ENCODE measurements at regions not wholly inside any gene's neighbourhood (a gene's known extent, or its start where the extent isn't known, plus 50 kb on each side); places are given as distances from the start of the nearest gene placed in this dataset.

- no peak for DNase-seq (ENCODE audit: low read depth)
- TF ChIP-seq POLR2A (IDR thresholded peaks at IDR 0.05; ENCODE audit: extremely low read depth, insufficient read length) (no peak), MAX (IDR thresholded peaks at IDR 0.05; ENCODE audit: low read depth, low read length) (no peak), MYC (IDR thresholded peaks at IDR 0.05; ENCODE audit: low read depth, low read length) (no peak), CTCF (IDR thresholded peaks at IDR 0.05; ENCODE audit: low read depth, low read length) (no peak)
Measured at GRCh38 chr18:34981487-34981886, 59.7 kb upstream of the MAPRE2 start.

DNA sequence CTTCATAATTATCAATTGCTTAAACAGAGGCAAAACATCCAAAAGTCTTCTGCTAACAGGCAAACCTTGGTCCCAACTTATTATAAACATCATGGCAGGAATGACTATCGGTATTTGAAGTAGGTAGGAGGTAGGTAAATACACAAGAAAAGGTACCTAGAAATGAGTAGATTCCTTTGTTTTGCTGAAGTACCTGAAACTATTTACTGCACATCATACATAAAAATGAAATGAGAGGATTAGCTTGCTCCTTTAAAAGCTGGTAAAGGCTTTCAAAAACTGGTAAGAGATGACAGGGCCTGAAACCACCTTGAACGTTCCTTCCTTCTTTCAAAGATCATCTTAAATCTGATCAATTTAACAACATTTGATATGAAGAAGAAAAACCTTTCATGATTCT, 55.2 kb upstream of the MAPRE2 start:
- H3K4me3 ChIP-seq (ENCODE audit: low read depth, low read length) = no peak overlapping the region
- DNase-seq (ENCODE audit: low read depth) = no peak
- no peak for TF ChIP-seq POLR2A (IDR thresholded peaks at IDR 0.05; ENCODE audit: extremely low read depth, insufficient read length)
- TF ChIP-seq MYC (IDR thresholded peaks at IDR 0.05; ENCODE audit: low read depth, low read length) = no peak
- TF ChIP-seq MAX (IDR thresholded peaks at IDR 0.05; ENCODE audit: low read depth, low read length) = no peak
- TF ChIP-seq CTCF (IDR thresholded peaks at IDR 0.05; ENCODE audit: low read depth, low read length) = no peak

More at GRCh38 chr18:34981487-34981886, 59.7 kb upstream of the MAPRE2 start:
- no peak overlapping the region for H3K4me3 ChIP-seq (ENCODE audit: low read depth, low read length)

DNA sequence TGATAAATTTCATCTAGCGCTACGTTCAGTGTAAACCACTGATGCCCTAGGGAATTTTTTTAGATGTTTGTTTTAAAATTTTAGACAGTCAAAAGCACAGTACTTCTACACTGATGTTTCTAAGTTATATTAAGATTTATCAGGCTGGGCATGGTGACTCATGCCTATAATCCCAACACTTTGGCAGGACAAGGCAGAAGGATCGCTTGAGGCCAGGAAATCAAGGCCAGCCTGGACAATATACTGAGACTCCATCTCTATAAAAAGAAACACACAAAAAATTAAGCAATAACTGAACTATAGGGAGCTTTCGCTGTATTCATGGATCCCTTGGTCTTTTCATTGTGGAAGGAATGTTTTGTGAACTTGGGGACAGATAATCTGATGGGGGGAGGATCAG, 50.6 kb upstream of the MAPRE2 start:
- H3K4me3 ChIP-seq (ENCODE audit: low read depth, low read length) = no peak overlapping the region
- TF ChIP-seq POLR2A (IDR thresholded peaks at IDR 0.05; ENCODE audit: extremely low read depth, insufficient read length) (no peak), MYC (IDR thresholded peaks at IDR 0.05; ENCODE audit: low read depth, low read length) (no peak), CTCF (IDR thresholded peaks at IDR 0.05; ENCODE audit: low read depth, low read length) (no peak), MAX (IDR thresholded peaks at IDR 0.05; ENCODE audit: low read depth, low read length) (no peak)
- DNase-seq (ENCODE audit: low read depth) = no peak

GRCh38 chr18:34991152-34991551, 50.1 kb upstream of the MAPRE2 start:
- TF ChIP-seq MAX (IDR thresholded peaks at IDR 0.05; ENCODE audit: low read depth, low read length) (no peak), MYC (IDR thresholded peaks at IDR 0.05; ENCODE audit: low read depth, low read length) (no peak), CTCF (IDR thresholded peaks at IDR 0.05; ENCODE audit: low read depth, low read length) (no peak), POLR2A (IDR thresholded peaks at IDR 0.05; ENCODE audit: extremely low read depth, insufficient read length) (no peak)
- no peak for DNase-seq (ENCODE audit: low read depth)
- no peak overlapping the region for H3K4me3 ChIP-seq (ENCODE audit: low read depth, low read length)

Measured in NB4 (cell line).